IMR-90 (cell line): ENCODE measurements at regions not wholly inside any gene's neighbourhood (a gene's known extent, or its start where the extent isn't known, plus 50 kb on each side); places are given as distances from the start of the nearest gene placed in this dataset.

ENCODE experiments used
- ATAC-seq: fragments of 200-7000 bp; cut with Tn5 transposase; 2 replicates; pipeline ENCODE4 v1.9.1; 2020; ENCODE audit warnings: low read depth, mild to moderate bottlenecking, moderate library complexity
- BruUV-seq: library from RNA; stranded (reverse); fragments of 400-500 nt; replicated peaks from 2 replicates; lab custom pipeline; 2021; lab: Mats Ljungman, UMichigan
- CTCF ChIA-PET: fragments of 300-600 bp; formaldehyde crosslinking; extraction: SDS; loops from one replicate; lab custom pipeline; 2021; ENCODE audit warnings: antibody characterized with exemption; lab: Yijun Ruan, JAX
- POLR2A ChIA-PET: fragments of 300-600 bp; sonication (Branson Sonifier 250); formaldehyde crosslinking; loops from one replicate; lab custom pipeline; 2022; ENCODE audit warnings: antibody characterized with exemption; ENCODE audit not compliant: unreplicated experiment; lab: Charles Lee
- DNase-seq: peaks from one replicate; pipeline ENCODE4 v3.0.0; 2013
- H2AFZ ChIP-seq: replicated peaks from 2 replicates; pipeline ENCODE3; 2013; ENCODE audit warnings: low read length, mild to moderate bottlenecking; ENCODE audit not compliant: poor library complexity
- H2AK5ac ChIP-seq: 2 replicates; pipeline ENCODE4 v1.6.1; 2013; ENCODE audit warnings: low read depth, low read length, inconsistent platforms
- H2AK9ac ChIP-seq: replicated peaks from 2 replicates; pipeline ENCODE3; 2013; ENCODE audit warnings: mild to moderate bottlenecking, low read depth, low read length, moderate library complexity; ENCODE audit not compliant: poor library complexity
- H2BK120ac ChIP-seq: 2 replicates; pipeline ENCODE4 v1.6.1; 2013; ENCODE audit warnings: low read depth, low read length, inconsistent platforms
- H2BK15ac ChIP-seq: 3 replicates; pipeline ENCODE4 v1.6.1; 2013; ENCODE audit warnings: low read depth, low read length, inconsistent platforms
- H2BK20ac ChIP-seq: 2 replicates; pipeline ENCODE4 v1.6.1; 2013; ENCODE audit warnings: low read depth, mild to moderate bottlenecking, inconsistent platforms, low read length, moderate library complexity
- H2BK5ac ChIP-seq: 2 replicates; pipeline ENCODE4 v1.6.1; 2013; ENCODE audit warnings: mild to moderate bottlenecking, low read depth, low read length, inconsistent platforms; ENCODE audit not compliant: poor library complexity, severe bottlenecking
- H3K14ac ChIP-seq: replicated peaks from 2 replicates; pipeline ENCODE4 v1.6.1; 2013; ENCODE audit warnings: low read depth, low read length, inconsistent platforms
- H3K18ac ChIP-seq: 2 replicates; pipeline ENCODE4 v1.6.1; 2013; ENCODE audit warnings: low read depth, low read length, control low read depth
- H3K23ac ChIP-seq: 2 replicates; pipeline ENCODE4 v1.6.1; 2013; ENCODE audit warnings: low read depth, low read length, inconsistent platforms
- H3K27ac ChIP-seq: 2 replicates; pipeline ENCODE4 v1.5.1; 2013; ENCODE audit warnings: mild to moderate bottlenecking, control low read depth, low read length; ENCODE audit not compliant: insufficient read depth
- H3K27me3 ChIP-seq: 2 replicates; pipeline ENCODE4 v1.6.1; 2013; ENCODE audit warnings: low read length; ENCODE audit not compliant: control insufficient read depth, insufficient read depth
- H3K36me3 ChIP-seq: 2 replicates; pipeline ENCODE4 v1.6.1; 2013; ENCODE audit warnings: low read length, mixed read lengths; ENCODE audit not compliant: control insufficient read depth, insufficient read depth
- H3K4ac ChIP-seq: 2 replicates; pipeline ENCODE4 v1.6.1; 2013; ENCODE audit warnings: low read depth, low read length, inconsistent platforms
- H3K4me1 ChIP-seq: 2 replicates; pipeline ENCODE4 v1.6.1; 2013; ENCODE audit warnings: low read length, mixed read lengths; ENCODE audit not compliant: control insufficient read depth, insufficient read depth
- H3K4me2 ChIP-seq: 2 replicates; pipeline ENCODE4 v1.6.1; 2013; ENCODE audit warnings: low read depth, mild to moderate bottlenecking, control low read depth, low read length, moderate library complexity
- H3K4me3 ChIP-seq: 2 replicates; pipeline ENCODE4 v1.5.1; 2013; ENCODE audit warnings: low read depth, mild to moderate bottlenecking, control low read depth, low read length, moderate library complexity; ENCODE audit not compliant: insufficient read depth
- H3K56ac ChIP-seq: 2 replicates; pipeline ENCODE4 v1.6.1; 2013; ENCODE audit warnings: low read length, inconsistent platforms; ENCODE audit not compliant: insufficient read depth; ENCODE audit errors: extremely low read depth
- H3K79me1 ChIP-seq, 2 experiments: 2 replicates each; pipeline ENCODE4 v1.6.1; 2013; ENCODE audit warnings: low read length in 2 of 2, inconsistent platforms in 1 of 2, low read depth in 1 of 2
- H3K9ac ChIP-seq: 2 replicates; pipeline ENCODE4 v1.6.1; 2013; ENCODE audit warnings: low read depth, low read length, control low read depth
- H3K9me1 ChIP-seq: 2 replicates; pipeline ENCODE4 v1.6.1; 2013; ENCODE audit warnings: low read length, inconsistent platforms; ENCODE audit not compliant: insufficient read depth
- H3K9me3 ChIP-seq: 2 replicates; pipeline ENCODE4 v1.6.1; 2013; ENCODE audit warnings: low read length; ENCODE audit not compliant: control insufficient read depth, insufficient read depth
- H4K20me1 ChIP-seq: 2 replicates; pipeline ENCODE4 v1.6.1; 2013; ENCODE audit warnings: low read length, inconsistent platforms; ENCODE audit not compliant: insufficient read depth
- H4K5ac ChIP-seq: 2 replicates; pipeline ENCODE4 v1.6.1; 2013; ENCODE audit warnings: mild to moderate bottlenecking, low read depth, low read length, control low read depth
- H4K8ac ChIP-seq, 2 experiments: 2 replicates each; pipeline ENCODE4 v1.6.1; 2013; ENCODE audit warnings: low read depth in 2 of 2, low read length in 2 of 2, control low read depth in 1 of 2, inconsistent platforms in 1 of 2
- H4K91ac ChIP-seq: 2 replicates; pipeline ENCODE4 v1.6.1; 2013; ENCODE audit warnings: low read depth, low read length, inconsistent platforms; ENCODE audit not compliant: insufficient read depth
- BHLHE40 ChIP-seq: fragments of 150-350 bp; IDR thresholded peaks from 2 replicates; pipeline ENCODE4 v1.6.1; 2016; ENCODE audit warnings: mild to moderate bottlenecking, low read depth, low read length
- CEBPB ChIP-seq: IDR thresholded peaks from 2 replicates; pipeline ENCODE4 v1.6.1; 2012; ENCODE audit warnings: low read depth, low read length, improper control_type of control experiment
- CHD1 ChIP-seq: IDR thresholded peaks from 2 replicates; pipeline ENCODE4 v1.6.1; 2012; ENCODE audit warnings: low read depth, low read length, improper control_type of control experiment
- FOS ChIP-seq: fragments of 150-350 bp; IDR thresholded peaks from 2 replicates; pipeline ENCODE4 v1.6.1; 2016; ENCODE audit warnings: low read depth, low read length
- MAFK ChIP-seq: IDR thresholded peaks from 2 replicates; pipeline ENCODE4 v1.6.1; 2012; ENCODE audit warnings: low read depth, low read length, improper control_type of control experiment
- MAZ ChIP-seq: IDR thresholded peaks from 2 replicates; pipeline ENCODE4 v1.6.1; 2012; ENCODE audit warnings: low read depth, mild to moderate bottlenecking, low read length, improper control_type of control experiment, moderate library complexity, borderline replicate concordance
- MXI1 ChIP-seq: IDR thresholded peaks from 2 replicates; pipeline ENCODE4 v1.6.1; 2012; ENCODE audit warnings: low read depth, mild to moderate bottlenecking, low read length, moderate library complexity, borderline replicate concordance
- NFE2L2 ChIP-seq: fragments of 150-350 bp; IDR thresholded peaks from 2 replicates; pipeline ENCODE4 v1.6.1; 2016; ENCODE audit warnings: low read depth, mild to moderate bottlenecking, low read length
- POLR2A ChIP-seq: IDR thresholded peaks from 2 replicates; pipeline ENCODE4 v1.6.1; 2012; ENCODE audit warnings: mild to moderate bottlenecking, low read depth, low read length
- RAD21 ChIP-seq: IDR thresholded peaks from 2 replicates; pipeline ENCODE4 v1.6.1; 2012; ENCODE audit warnings: low read length, improper control_type of control experiment
- RCOR1 ChIP-seq: IDR thresholded peaks from 2 replicates; pipeline ENCODE4 v1.6.1; 2012; ENCODE audit warnings: mild to moderate bottlenecking, low read length, improper control_type of control experiment; ENCODE audit not compliant: insufficient replicate concordance
- RFX5 ChIP-seq: IDR thresholded peaks from 2 replicates; pipeline ENCODE4 v1.8.0; 2012; ENCODE audit warnings: low read depth, mild to moderate bottlenecking, low read length, moderate library complexity
- SMC3 ChIP-seq: fragments of 150-350 bp; IDR thresholded peaks from 2 replicates; pipeline ENCODE4 v1.6.1; 2016; ENCODE audit warnings: low read depth, mild to moderate bottlenecking, antibody characterized with exemption, low read length, moderate library complexity
- dilution Hi-C: fragments of 300-500 bp; cut with HindIII; formaldehyde crosslinking; loops from one replicate; pipeline ENCODE4 v1.14.3; 2018; ENCODE audit warnings: low sequenced_read_pairs; ENCODE audit not compliant: unreplicated experiment
- in situ Hi-C: fragments of 300-500 bp; cut with MboI; formaldehyde crosslinking; loops from 3 replicates; pipeline ENCODE4 v1.14.3; 2019; ENCODE audit warnings: low sequenced_read_pairs, inconsistent platforms, mixed read lengths
- intact Hi-C: fragments of 100-400 bp; cut with micrococcal nuclease; formaldehyde crosslinking; loops from 2 replicates; pipeline ENCODE4 v1.10.0; 2022
- TF ChIP-seq, protein P1 (sequence below): conservative IDR thresholded peaks from 2 replicates; pipeline ENCODE4 v1.5.1; 2012; ENCODE audit warnings: mild to moderate bottlenecking, low read depth, low read length, improper control_type of control experiment
- TF ChIP-seq, protein P2 (sequence below): fragments of 150-350 bp; IDR thresholded peaks from 2 replicates; pipeline ENCODE4 v1.6.1; 2017; ENCODE audit warnings: mild to moderate bottlenecking, antibody characterized with exemption, low read length, low read depth
- TF ChIP-seq, protein P3 (sequence below): fragments of 150-350 bp; IDR thresholded peaks from 2 replicates; pipeline ENCODE4 v1.6.1; 2016; ENCODE audit warnings: low read depth, mild to moderate bottlenecking, low read length, moderate library complexity, borderline replicate concordance

DNA sequence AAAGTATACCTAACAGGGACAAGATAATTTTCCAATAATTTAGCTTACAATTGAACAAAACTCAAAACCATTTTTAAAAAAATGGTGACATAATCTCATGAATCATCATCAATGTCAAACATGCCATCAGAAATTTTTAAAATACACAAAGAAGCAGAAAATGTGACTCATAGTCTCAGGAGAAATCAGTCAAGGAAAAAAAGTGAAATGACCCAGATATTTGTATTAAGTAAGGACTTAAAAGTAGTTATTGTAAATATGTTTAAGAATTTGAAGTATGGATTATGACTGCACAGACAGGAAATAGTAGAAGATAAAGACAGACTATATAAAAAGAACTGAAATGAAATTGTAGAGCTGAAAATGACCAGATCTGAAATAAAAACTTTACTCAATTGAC is 473.9 kb upstream of the SYT4 start:
- Histone ChIP-seq H2AFZ (no peak overlapping the region), H4K8ac (no peak overlapping the region), H3K9ac (no peak overlapping the region), H3K4ac (no peak overlapping the region), H3K4me3 (no peak overlapping the region), H2BK120ac (no peak overlapping the region), H4K91ac (no peak overlapping the region), H2AK5ac (no peak overlapping the region), H3K27ac (no peak overlapping the region), H2BK5ac (no peak overlapping the region), H4K20me1 (no peaks in the 10 kb centered on the region), H3K14ac (no peak overlapping the region), H4K5ac (no peak overlapping the region), H3K36me3 (no peaks in the 10 kb centered on the region), H3K56ac (no peak overlapping the region), H2BK20ac (no peak overlapping the region), H3K18ac (no peak overlapping the region), H3K79me1 (no peaks in the 10 kb centered on the region), H2BK15ac (no peak overlapping the region), H3K9me3 (no peaks in the 10 kb centered on the region), H2AK9ac (no peak overlapping the region), H3K4me2 (no peak overlapping the region), H3K4me1 (no peaks in the 10 kb centered on the region), H3K23ac (no peak overlapping the region), H3K27me3 (no peaks in the 10 kb centered on the region), H3K9me1 (no peaks in the 10 kb centered on the region)
- ATAC-seq (no peak), DNase-seq (no peak)
- in situ Hi-C loops: no loop called here
- dilution Hi-C loops: no loop called here
- ChIA-PET CTCF (no interaction called here), POLR2A (no interaction called here)
- TF ChIP-seq BHLHE40 (no peak), NFE2L2 (no peak), RCOR1 (no peak), FOS (no peak), SMC3 (no peak), POLR2A (no peak), MXI1 (no peak), RAD21 (no peak), MAZ (no peak), MAFK (no peak), CEBPB (no peak), CHD1 (no peak), RFX5 (no peak)
- TF ChIP-seq, protein P1, sequence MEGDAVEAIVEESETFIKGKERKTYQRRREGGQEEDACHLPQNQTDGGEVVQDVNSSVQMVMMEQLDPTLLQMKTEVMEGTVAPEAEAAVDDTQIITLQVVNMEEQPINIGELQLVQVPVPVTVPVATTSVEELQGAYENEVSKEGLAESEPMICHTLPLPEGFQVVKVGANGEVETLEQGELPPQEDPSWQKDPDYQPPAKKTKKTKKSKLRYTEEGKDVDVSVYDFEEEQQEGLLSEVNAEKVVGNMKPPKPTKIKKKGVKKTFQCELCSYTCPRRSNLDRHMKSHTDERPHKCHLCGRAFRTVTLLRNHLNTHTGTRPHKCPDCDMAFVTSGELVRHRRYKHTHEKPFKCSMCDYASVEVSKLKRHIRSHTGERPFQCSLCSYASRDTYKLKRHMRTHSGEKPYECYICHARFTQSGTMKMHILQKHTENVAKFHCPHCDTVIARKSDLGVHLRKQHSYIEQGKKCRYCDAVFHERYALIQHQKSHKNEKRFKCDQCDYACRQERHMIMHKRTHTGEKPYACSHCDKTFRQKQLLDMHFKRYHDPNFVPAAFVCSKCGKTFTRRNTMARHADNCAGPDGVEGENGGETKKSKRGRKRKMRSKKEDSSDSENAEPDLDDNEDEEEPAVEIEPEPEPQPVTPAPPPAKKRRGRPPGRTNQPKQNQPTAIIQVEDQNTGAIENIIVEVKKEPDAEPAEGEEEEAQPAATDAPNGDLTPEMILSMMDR: no peak
- TF ChIP-seq, protein P2, sequence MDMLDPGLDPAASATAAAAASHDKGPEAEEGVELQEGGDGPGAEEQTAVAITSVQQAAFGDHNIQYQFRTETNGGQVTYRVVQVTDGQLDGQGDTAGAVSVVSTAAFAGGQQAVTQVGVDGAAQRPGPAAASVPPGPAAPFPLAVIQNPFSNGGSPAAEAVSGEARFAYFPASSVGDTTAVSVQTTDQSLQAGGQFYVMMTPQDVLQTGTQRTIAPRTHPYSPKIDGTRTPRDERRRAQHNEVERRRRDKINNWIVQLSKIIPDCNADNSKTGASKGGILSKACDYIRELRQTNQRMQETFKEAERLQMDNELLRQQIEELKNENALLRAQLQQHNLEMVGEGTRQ: no peak
- TF ChIP-seq, protein P3, sequence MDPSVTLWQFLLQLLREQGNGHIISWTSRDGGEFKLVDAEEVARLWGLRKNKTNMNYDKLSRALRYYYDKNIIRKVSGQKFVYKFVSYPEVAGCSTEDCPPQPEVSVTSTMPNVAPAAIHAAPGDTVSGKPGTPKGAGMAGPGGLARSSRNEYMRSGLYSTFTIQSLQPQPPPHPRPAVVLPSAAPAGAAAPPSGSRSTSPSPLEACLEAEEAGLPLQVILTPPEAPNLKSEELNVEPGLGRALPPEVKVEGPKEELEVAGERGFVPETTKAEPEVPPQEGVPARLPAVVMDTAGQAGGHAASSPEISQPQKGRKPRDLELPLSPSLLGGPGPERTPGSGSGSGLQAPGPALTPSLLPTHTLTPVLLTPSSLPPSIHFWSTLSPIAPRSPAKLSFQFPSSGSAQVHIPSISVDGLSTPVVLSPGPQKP: no peak
- BruUV-seq: no TSS peak
- intact Hi-C loops: no loop called here
